WTC11 (cell line): ENCODE measurements at regions not wholly inside any gene's neighbourhood (a gene's known extent, or its start where the extent isn't known, plus 50 kb on each side); places are given as distances from the start of the nearest gene placed in this dataset.

Source experiments
- ATAC-seq: fragments of 200-7000 bp; cut with Tn5 transposase; 2 replicates; pipeline ENCODE4 v1.10.0; 2021; ENCODE audit warnings: mild to moderate bottlenecking, moderate library complexity
- CTCF ChIA-PET: fragments of 300-600 bp; sonication (Branson Sonifier 250); formaldehyde crosslinking; loops from one replicate; lab custom pipeline; 2021; ENCODE audit warnings: antibody characterized with exemption; lab: Charles Lee
- POLR2A ChIA-PET: fragments of 350-600 bp; sonication (Branson Sonifier 250); formaldehyde crosslinking; loops from one replicate; lab custom pipeline; 2021; ENCODE audit warnings: antibody characterized with exemption; lab: Charles Lee
- DNase-seq: peaks from one replicate; pipeline ENCODE4 v3.0.0; 2021; ENCODE audit warnings: low spot score
- H3K27ac Mint-ChIP-seq: 2 replicates; pipeline ENCODE4 v1.8.0; 2021; ENCODE audit warnings: mixed read lengths
- H3K27me3 Mint-ChIP-seq: 2 replicates; pipeline ENCODE4 v1.8.0; 2021; ENCODE audit warnings: low read depth, mild to moderate bottlenecking, moderate library complexity, mixed read lengths
- H3K36me3 Mint-ChIP-seq: 2 replicates; pipeline ENCODE4 v1.8.0; 2021; ENCODE audit warnings: mixed read lengths
- H3K4me1 Mint-ChIP-seq: 2 replicates; pipeline ENCODE4 v1.8.0; 2022; ENCODE audit warnings: mixed read lengths
- H3K4me3 Mint-ChIP-seq: 2 replicates; pipeline ENCODE4 v1.8.0; 2021; ENCODE audit warnings: mild to moderate bottlenecking, moderate library complexity, mixed read lengths
- H3K9me3 Mint-ChIP-seq: 2 replicates; pipeline ENCODE4 v1.8.0; 2021; ENCODE audit warnings: mixed read lengths
- ELF4 ChIP-seq: sonication (generic); formaldehyde crosslinking; IDR thresholded peaks from 2 replicates; pipeline ENCODE4 v1.8.1; 2022; ENCODE audit warnings: low read depth, mild to moderate bottlenecking, moderate library complexity, missing genetic modification reagents
- EMX1 ChIP-seq: fragments of 250-450 bp; sonication (Bioruptor Pico); IDR thresholded peaks from 2 replicates; pipeline ENCODE4 v1.8.0; 2021; ENCODE audit warnings: mild to moderate bottlenecking
- ETV6 ChIP-seq: sonication (generic); formaldehyde crosslinking; IDR thresholded peaks from 2 replicates; pipeline ENCODE4 v1.8.1; 2022; ENCODE audit warnings: mild to moderate bottlenecking, missing genetic modification reagents
- FOXJ3 ChIP-seq: sonication (generic); formaldehyde crosslinking; IDR thresholded peaks from 2 replicates; pipeline ENCODE4 v1.9.0; 2021; ENCODE audit warnings: missing genetic modification reagents, mild to moderate bottlenecking, borderline replicate concordance
- FOXP1 ChIP-seq: sonication (generic); formaldehyde crosslinking; IDR thresholded peaks from 2 replicates; pipeline ENCODE4 v1.8.0; 2022; ENCODE audit warnings: missing genetic modification reagents, mild to moderate bottlenecking, moderate library complexity, borderline replicate concordance
- GRHL2 ChIP-seq: fragments of 250-450 bp; sonication (Bioruptor Pico); IDR thresholded peaks from 2 replicates; pipeline ENCODE4 v1.8.0; 2022; ENCODE audit warnings: mild to moderate bottlenecking, moderate library complexity; ENCODE audit not compliant: insufficient replicate concordance, severe bottlenecking
- MXD4 ChIP-seq: fragments of 250-450 bp; sonication (Bioruptor Pico); IDR thresholded peaks from 2 replicates; pipeline ENCODE4 v1.8.0; 2021; ENCODE audit warnings: mild to moderate bottlenecking, moderate library complexity, borderline replicate concordance
- PRRX2 ChIP-seq: fragments of 250-450 bp; sonication (Bioruptor Pico); IDR thresholded peaks from 2 replicates; pipeline ENCODE4 v1.8.0; 2021; ENCODE audit warnings: mild to moderate bottlenecking
- RORB ChIP-seq: fragments of 250-450 bp; sonication (Bioruptor Pico); IDR thresholded peaks from 2 replicates; pipeline ENCODE4 v1.9.0; 2021; ENCODE audit warnings: mild to moderate bottlenecking
- SP1 ChIP-seq: sonication (generic); formaldehyde crosslinking; conservative IDR thresholded peaks from 2 replicates; pipeline ENCODE4 v1.8.1; 2022; ENCODE audit warnings: missing genetic modification reagents
- ZNF263 ChIP-seq: sonication (generic); formaldehyde crosslinking; IDR thresholded peaks from 2 replicates; pipeline ENCODE4 v1.8.1; 2022; ENCODE audit warnings: low read depth, mild to moderate bottlenecking, moderate library complexity, missing genetic modification reagents
- ZNF416 ChIP-seq: fragments of 250-450 bp; sonication (Bioruptor Pico); IDR thresholded peaks from 2 replicates; pipeline ENCODE4 v1.9.0; 2021; ENCODE audit warnings: mild to moderate bottlenecking, inconsistent platforms
- ZNF423 ChIP-seq: fragments of 250-450 bp; sonication (Bioruptor Pico); IDR thresholded peaks from 2 replicates; pipeline ENCODE4 v2.1.2; 2022; ENCODE audit warnings: mild to moderate bottlenecking, moderate library complexity
- TF ChIP-seq, protein P1 (sequence below): sonication (generic); formaldehyde crosslinking; conservative IDR thresholded peaks from 2 replicates; pipeline ENCODE4 v1.8.1; 2023; ENCODE audit warnings: mild to moderate bottlenecking, low read depth, missing genetic modification reagents, moderate library complexity
- TF ChIP-seq, protein P2 (sequence below): sonication (generic); formaldehyde crosslinking; IDR thresholded peaks from 2 replicates; pipeline ENCODE4 v1.8.0; 2022; ENCODE audit warnings: missing genetic modification reagents
- TF ChIP-seq, protein P3 (sequence below): fragments of 250-450 bp; sonication (Bioruptor Pico); IDR thresholded peaks from 2 replicates; pipeline ENCODE4 v1.8.0; 2021; ENCODE audit warnings: mild to moderate bottlenecking
- TF ChIP-seq, protein P4 (sequence below): sonication (generic); formaldehyde crosslinking; IDR thresholded peaks from 2 replicates; pipeline ENCODE4 v1.8.0; 2023; ENCODE audit warnings: missing genetic modification reagents
- TF ChIP-seq, protein P5 (sequence below): sonication (generic); formaldehyde crosslinking; IDR thresholded peaks from 2 replicates; pipeline ENCODE4 v1.8.1; 2023; ENCODE audit warnings: mild to moderate bottlenecking, moderate library complexity, missing genetic modification reagents

- Mint-ChIP-seq H3K36me3 (no peaks in the 10 kb centered on the region), H3K4me3 (no peak overlapping the region), H3K27me3 (no peaks in the 10 kb centered on the region; the same call in 1 of the 2 replicates), H3K9me3 (peaks cover 9% of the 10 kb centered on the region), H3K27ac (no peak overlapping the region), H3K4me1 (0 out of 2 replicates have a peak, but pooled peaks cover 4% of the 10 kb centered on the region)
- no peak for DNase-seq
- POLR2A ChIA-PET = interaction anchor here (0.6 kb wide), 1 partner anchor 41 kb away, joined by 4 read pairs; no protein-coding TSS in a partner anchor
- CTCF ChIA-PET = no interaction called here
- TF ChIP-seq, protein P1, sequence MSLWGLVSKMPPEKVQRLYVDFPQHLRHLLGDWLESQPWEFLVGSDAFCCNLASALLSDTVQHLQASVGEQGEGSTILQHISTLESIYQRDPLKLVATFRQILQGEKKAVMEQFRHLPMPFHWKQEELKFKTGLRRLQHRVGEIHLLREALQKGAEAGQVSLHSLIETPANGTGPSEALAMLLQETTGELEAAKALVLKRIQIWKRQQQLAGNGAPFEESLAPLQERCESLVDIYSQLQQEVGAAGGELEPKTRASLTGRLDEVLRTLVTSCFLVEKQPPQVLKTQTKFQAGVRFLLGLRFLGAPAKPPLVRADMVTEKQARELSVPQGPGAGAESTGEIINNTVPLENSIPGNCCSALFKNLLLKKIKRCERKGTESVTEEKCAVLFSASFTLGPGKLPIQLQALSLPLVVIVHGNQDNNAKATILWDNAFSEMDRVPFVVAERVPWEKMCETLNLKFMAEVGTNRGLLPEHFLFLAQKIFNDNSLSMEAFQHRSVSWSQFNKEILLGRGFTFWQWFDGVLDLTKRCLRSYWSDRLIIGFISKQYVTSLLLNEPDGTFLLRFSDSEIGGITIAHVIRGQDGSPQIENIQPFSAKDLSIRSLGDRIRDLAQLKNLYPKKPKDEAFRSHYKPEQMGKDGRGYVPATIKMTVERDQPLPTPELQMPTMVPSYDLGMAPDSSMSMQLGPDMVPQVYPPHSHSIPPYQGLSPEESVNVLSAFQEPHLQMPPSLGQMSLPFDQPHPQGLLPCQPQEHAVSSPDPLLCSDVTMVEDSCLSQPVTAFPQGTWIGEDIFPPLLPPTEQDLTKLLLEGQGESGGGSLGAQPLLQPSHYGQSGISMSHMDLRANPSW (CRISPR knock-in tag) = no peak
- TF ChIP-seq FOXJ3 (CRISPR knock-in tag) = no peak
- TF ChIP-seq EMX1 = no peak
- TF ChIP-seq GRHL2 (CRISPR knock-in tag) = no peak
- TF ChIP-seq PRRX2 = no peak
- TF ChIP-seq, protein P2, sequence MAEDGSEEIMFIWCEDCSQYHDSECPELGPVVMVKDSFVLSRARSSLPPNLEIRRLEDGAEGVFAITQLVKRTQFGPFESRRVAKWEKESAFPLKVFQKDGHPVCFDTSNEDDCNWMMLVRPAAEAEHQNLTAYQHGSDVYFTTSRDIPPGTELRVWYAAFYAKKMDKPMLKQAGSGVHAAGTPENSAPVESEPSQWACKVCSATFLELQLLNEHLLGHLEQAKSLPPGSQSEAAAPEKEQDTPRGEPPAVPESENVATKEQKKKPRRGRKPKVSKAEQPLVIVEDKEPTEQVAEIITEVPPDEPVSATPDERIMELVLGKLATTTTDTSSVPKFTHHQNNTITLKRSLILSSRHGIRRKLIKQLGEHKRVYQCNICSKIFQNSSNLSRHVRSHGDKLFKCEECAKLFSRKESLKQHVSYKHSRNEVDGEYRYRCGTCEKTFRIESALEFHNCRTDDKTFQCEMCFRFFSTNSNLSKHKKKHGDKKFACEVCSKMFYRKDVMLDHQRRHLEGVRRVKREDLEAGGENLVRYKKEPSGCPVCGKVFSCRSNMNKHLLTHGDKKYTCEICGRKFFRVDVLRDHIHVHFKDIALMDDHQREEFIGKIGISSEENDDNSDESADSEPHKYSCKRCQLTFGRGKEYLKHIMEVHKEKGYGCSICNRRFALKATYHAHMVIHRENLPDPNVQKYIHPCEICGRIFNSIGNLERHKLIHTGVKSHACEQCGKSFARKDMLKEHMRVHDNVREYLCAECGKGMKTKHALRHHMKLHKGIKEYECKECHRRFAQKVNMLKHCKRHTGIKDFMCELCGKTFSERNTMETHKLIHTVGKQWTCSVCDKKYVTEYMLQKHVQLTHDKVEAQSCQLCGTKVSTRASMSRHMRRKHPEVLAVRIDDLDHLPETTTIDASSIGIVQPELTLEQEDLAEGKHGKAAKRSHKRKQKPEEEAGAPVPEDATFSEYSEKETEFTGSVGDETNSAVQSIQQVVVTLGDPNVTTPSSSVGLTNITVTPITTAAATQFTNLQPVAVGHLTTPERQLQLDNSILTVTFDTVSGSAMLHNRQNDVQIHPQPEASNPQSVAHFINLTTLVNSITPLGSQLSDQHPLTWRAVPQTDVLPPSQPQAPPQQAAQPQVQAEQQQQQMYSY (CRISPR knock-in tag) = no peak
- TF ChIP-seq, protein P3, sequence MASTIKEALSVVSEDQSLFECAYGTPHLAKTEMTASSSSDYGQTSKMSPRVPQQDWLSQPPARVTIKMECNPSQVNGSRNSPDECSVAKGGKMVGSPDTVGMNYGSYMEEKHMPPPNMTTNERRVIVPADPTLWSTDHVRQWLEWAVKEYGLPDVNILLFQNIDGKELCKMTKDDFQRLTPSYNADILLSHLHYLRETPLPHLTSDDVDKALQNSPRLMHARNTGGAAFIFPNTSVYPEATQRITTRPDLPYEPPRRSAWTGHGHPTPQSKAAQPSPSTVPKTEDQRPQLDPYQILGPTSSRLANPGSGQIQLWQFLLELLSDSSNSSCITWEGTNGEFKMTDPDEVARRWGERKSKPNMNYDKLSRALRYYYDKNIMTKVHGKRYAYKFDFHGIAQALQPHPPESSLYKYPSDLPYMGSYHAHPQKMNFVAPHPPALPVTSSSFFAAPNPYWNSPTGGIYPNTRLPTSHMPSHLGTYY (CRISPR knock-in tag) = no peak
- no peak for TF ChIP-seq ZNF416
- TF ChIP-seq ZNF263 (CRISPR knock-in tag) = no peak
- no peak for TF ChIP-seq ZNF423 (CRISPR knock-in tag)
- TF ChIP-seq ELF4 (CRISPR knock-in tag) = no peak
- TF ChIP-seq, protein P4, sequence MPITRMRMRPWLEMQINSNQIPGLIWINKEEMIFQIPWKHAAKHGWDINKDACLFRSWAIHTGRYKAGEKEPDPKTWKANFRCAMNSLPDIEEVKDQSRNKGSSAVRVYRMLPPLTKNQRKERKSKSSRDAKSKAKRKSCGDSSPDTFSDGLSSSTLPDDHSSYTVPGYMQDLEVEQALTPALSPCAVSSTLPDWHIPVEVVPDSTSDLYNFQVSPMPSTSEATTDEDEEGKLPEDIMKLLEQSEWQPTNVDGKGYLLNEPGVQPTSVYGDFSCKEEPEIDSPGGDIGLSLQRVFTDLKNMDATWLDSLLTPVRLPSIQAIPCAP (CRISPR knock-in tag) = no peak
- no peak for TF ChIP-seq SP1 (CRISPR knock-in tag)
- TF ChIP-seq MXD4 = no peak
- TF ChIP-seq, protein P5, sequence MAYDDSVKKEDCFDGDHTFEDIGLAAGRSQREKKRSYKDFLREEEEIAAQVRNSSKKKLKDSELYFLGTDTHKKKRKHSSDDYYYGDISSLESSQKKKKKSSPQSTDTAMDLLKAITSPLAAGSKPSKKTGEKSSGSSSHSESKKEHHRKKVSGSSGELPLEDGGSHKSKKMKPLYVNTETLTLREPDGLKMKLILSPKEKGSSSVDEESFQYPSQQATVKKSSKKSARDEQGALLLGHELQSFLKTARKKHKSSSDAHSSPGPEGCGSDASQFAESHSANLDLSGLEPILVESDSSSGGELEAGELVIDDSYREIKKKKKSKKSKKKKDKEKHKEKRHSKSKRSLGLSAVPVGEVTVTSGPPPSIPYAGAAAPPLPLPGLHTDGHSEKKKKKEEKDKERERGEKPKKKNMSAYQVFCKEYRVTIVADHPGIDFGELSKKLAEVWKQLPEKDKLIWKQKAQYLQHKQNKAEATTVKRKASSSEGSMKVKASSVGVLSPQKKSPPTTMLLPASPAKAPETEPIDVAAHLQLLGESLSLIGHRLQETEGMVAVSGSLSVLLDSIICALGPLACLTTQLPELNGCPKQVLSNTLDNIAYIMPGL (CRISPR knock-in tag) = no peak
- TF ChIP-seq RORB = no peak
- TF ChIP-seq FOXP1 (CRISPR knock-in tag) = no peak
- TF ChIP-seq ETV6 (CRISPR knock-in tag) = no peak
- no peak for ATAC-seq
Observed at GRCh38 chr9:107932601-107933000, 443.0 kb upstream of the KLF4 start.
